GM12878 (cell line): ENCODE measurements at regions not wholly inside any gene's neighbourhood (a gene's known extent, or its start where the extent isn't known, plus 50 kb on each side); places are given as distances from the start of the nearest gene placed in this dataset.
"Not testable (repeated sequence)": the region's sequence is repeated elsewhere in the genome, so short reads cannot be mapped to it uniquely, and the experiment has no call there.

Source experiments
- ATAC-seq: fragments of 200-7000 bp; cut with Tn5 transposase; 3 replicates; pipeline ENCODE4 v1.9.1; 2020; ENCODE audit warnings: mild to moderate bottlenecking, moderate library complexity
- BruUV-seq: library from RNA; stranded (reverse); fragments of 400-500 nt; replicated peaks from 2 replicates; lab custom pipeline; 2021; lab: Mats Ljungman, UMichigan
- CTCF ChIA-PET: fragments of 300-600 bp; sonication (Branson Sonifier 250); formaldehyde crosslinking; extraction: SDS; loops from one replicate; lab custom pipeline; 2021; ENCODE audit warnings: inconsistent platforms; lab: Yijun Ruan, JAX
- POLR2A ChIA-PET: fragments of 350-600 bp; formaldehyde crosslinking; extraction: SDS; loops from one replicate; lab custom pipeline; 2021; ENCODE audit warnings: inconsistent platforms; lab: Charles Lee
- RAD21 ChIA-PET: fragments of 300-600 bp; sonication (Branson Sonifier 250); formaldehyde crosslinking; loops from one replicate; lab custom pipeline; 2023; ENCODE audit warnings: antibody characterized with exemption; ENCODE audit not compliant: unreplicated experiment; lab: Charles Lee
- SMC1A ChIA-PET: fragments of 300-600 bp; sonication (Branson Sonifier 250); formaldehyde crosslinking; loops from one replicate; lab custom pipeline; 2023; ENCODE audit not compliant: unreplicated experiment, uncharacterized antibody; lab: Charles Lee
- DNase-seq: peaks from one replicate; pipeline ENCODE4 v3.0.0-alpha.2; 2011; ENCODE audit warnings: low read depth, low spot score
- FAIRE-seq: peaks from 3 replicates; lab custom pipeline; 2011; peaks lifted over from hg19 to GRCh38; lab: Jason Lieb, UNC
- H2AFZ ChIP-seq: 2 replicates; pipeline ENCODE4 v1.6.0; 2011; ENCODE audit warnings: low read depth, low read length, control low read depth; ENCODE audit not compliant: control insufficient read depth
- H3K27ac ChIP-seq: 2 replicates; pipeline ENCODE4 v1.5.1; 2011; ENCODE audit warnings: control low read depth; ENCODE audit not compliant: control insufficient read depth, insufficient read depth
- H3K27me3 ChIP-seq, 2 experiments: replicated peaks in 1 of 2; 2 replicates each; pipeline versions ENCODE4 v1.6.0 to v1.6.1; 2011; ENCODE audit warnings: low read length in 1 of 2; ENCODE audit not compliant: control insufficient read depth in 2 of 2, insufficient read depth in 2 of 2
- H3K36me3 ChIP-seq, 2 experiments: 2 replicates each; pipeline ENCODE4 v1.5.1; 2011; ENCODE audit warnings: low read length in 1 of 2; ENCODE audit not compliant: control insufficient read depth in 2 of 2, insufficient read depth in 2 of 2
- H3K4me1 ChIP-seq: 2 replicates; pipeline ENCODE4 v1.6.1; 2011; ENCODE audit warnings: mild to moderate bottlenecking, low read length, moderate library complexity, mixed read lengths; ENCODE audit not compliant: control insufficient read depth, insufficient read depth
- H3K4me2 ChIP-seq: 2 replicates; pipeline ENCODE4 v1.6.0; 2011; ENCODE audit warnings: control low read depth; ENCODE audit not compliant: control insufficient read depth, insufficient read depth
- H3K4me3 ChIP-seq: fragments of 200-600 bp; sonication (generic); 2 replicates; pipeline ENCODE4 v1.5.1; 2016
- H3K79me2 ChIP-seq: 2 replicates; pipeline ENCODE4 v1.6.0; 2011; ENCODE audit warnings: low read length; ENCODE audit not compliant: control insufficient read depth, insufficient read depth
- H3K9ac ChIP-seq: 2 replicates; pipeline ENCODE4 v1.8.0; 2011; ENCODE audit warnings: low read length, control low read depth, mixed read lengths; ENCODE audit not compliant: control insufficient read depth, insufficient read depth
- H3K9me3 ChIP-seq: replicated peaks from 3 replicates; pipeline ENCODE4 v1.5.1; 2011; ENCODE audit warnings: mild to moderate bottlenecking, low read length; ENCODE audit not compliant: control insufficient read depth, insufficient read depth
- H4K20me1 ChIP-seq: 2 replicates; pipeline ENCODE4 v1.6.0; 2011; ENCODE audit not compliant: control insufficient read depth, insufficient read depth
- WGBS: methylation state at CpG from one replicate; pipeline ENCODE4 v1.1.6; 2016; ENCODE audit warnings: low lambda C conversion rate; ENCODE audit not compliant: insufficient replicate concordance, insufficient coverage; ENCODE audit errors: missing lambda C conversion rate; 5-methylcytosine and 5-hydroxymethylcytosine counted together
- in situ Hi-C: fragments of 300-500 bp; cut with MboI; formaldehyde crosslinking; loops from 9 replicates; pipeline ENCODE4 v1.14.3; 2018; ENCODE audit warnings: mixed read lengths
- intact Hi-C: fragments of 100-400 bp; cut with micrococcal nuclease; formaldehyde crosslinking; loops from one replicate; pipeline ENCODE4 v1.14.2; 2022; ENCODE audit not compliant: unreplicated experiment

DNA sequence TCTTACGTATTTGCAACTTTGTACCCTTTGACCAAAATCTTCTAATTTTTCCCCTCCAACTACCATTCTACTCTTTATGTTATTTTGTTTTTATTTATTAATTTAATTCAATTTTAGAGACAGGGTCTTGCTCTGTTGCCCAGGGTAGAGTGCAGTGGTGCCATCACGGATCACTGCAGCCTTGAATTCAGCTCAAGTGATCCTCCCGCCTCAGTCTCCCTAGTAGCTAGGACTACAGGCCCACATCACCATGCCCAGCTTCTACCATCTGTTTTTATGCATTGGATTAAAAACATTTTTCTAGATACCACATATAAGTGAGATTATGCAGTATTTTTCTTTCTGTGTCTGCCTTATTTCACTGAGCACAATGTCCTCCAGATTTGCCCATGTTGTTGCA lies 2912.5 kb downstream of the RPIA start:
- DNase-seq, POLR2A ChIA-PET, H2AFZ ChIP-seq, H3K4me2 ChIP-seq, intact Hi-C loops, ATAC-seq, in situ Hi-C loops, H3K4me3 ChIP-seq, H3K27ac ChIP-seq, H3K79me2 ChIP-seq, H3K27me3 ChIP-seq, H3K9ac ChIP-seq, H3K9me3 ChIP-seq, H3K4me1 ChIP-seq, CTCF ChIA-PET, FAIRE-seq, H4K20me1 ChIP-seq, BruUV-seq, SMC1A ChIA-PET, H3K36me3 ChIP-seq, RAD21 ChIA-PET: not testable (repeated sequence)
- WGBS = 7% methylated on average over 2 of the region's 3 CpGs

DNA sequence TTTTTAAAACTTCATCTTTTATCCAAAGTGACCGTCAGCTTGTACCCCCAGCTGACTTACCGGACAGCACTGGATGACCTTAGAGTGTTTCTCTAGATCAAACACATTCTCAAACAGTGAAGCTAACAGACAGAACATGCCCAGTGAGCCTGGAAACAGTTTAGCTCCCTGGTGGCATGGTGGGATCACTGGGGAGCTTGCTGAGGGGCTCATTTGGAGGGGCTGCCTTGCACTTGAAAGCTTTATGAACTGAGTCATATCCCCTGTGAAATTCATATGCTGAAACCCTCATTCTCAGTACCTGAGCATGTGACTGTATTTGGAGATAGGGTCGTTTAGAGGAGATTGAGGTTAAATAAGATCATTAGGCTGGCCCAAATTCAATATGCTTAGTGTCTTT lies 2913.2 kb downstream of the RPIA start:
- H4K20me1 ChIP-seq, POLR2A ChIA-PET, CTCF ChIA-PET, H3K36me3 ChIP-seq, SMC1A ChIA-PET, H2AFZ ChIP-seq, H3K9ac ChIP-seq, intact Hi-C loops, ATAC-seq, H3K4me1 ChIP-seq, RAD21 ChIA-PET, FAIRE-seq, H3K27me3 ChIP-seq, H3K79me2 ChIP-seq, H3K9me3 ChIP-seq, DNase-seq, in situ Hi-C loops, H3K4me3 ChIP-seq, BruUV-seq, H3K4me2 ChIP-seq, H3K27ac ChIP-seq: not testable (repeated sequence)
- 31% methylated on average over 3 of the region's 3 CpGs for WGBS

DNA sequence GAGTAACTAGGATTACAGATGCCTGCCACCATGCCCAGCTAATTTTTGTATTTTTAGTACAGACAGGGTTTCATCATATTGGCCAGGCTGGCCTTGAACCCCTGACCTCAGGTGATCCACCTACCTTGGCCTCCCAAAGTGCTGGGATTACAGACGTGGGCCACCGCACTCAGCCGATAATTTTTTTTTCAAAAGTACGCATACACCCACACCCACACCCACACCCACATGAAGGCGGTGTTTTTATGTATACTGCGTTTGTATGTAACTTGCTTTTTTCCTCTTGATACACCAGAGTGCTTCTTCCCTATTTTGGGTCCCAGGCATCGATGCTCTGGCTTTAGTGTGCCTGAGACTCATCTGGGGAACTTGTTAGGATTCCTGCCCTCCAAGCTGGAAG lies 2932.3 kb downstream of the RPIA start:
- SMC1A ChIA-PET, RAD21 ChIA-PET, H3K36me3 ChIP-seq, CTCF ChIA-PET, H2AFZ ChIP-seq, in situ Hi-C loops, BruUV-seq, H3K9ac ChIP-seq, H3K4me2 ChIP-seq, intact Hi-C loops, H3K27ac ChIP-seq, H3K79me2 ChIP-seq, DNase-seq, H3K27me3 ChIP-seq, POLR2A ChIA-PET, H3K4me3 ChIP-seq, ATAC-seq, FAIRE-seq, H3K4me1 ChIP-seq, H4K20me1 ChIP-seq, H3K9me3 ChIP-seq: not testable (repeated sequence)
- 68% methylated on average over 6 of the region's 7 CpGs for WGBS

DNA sequence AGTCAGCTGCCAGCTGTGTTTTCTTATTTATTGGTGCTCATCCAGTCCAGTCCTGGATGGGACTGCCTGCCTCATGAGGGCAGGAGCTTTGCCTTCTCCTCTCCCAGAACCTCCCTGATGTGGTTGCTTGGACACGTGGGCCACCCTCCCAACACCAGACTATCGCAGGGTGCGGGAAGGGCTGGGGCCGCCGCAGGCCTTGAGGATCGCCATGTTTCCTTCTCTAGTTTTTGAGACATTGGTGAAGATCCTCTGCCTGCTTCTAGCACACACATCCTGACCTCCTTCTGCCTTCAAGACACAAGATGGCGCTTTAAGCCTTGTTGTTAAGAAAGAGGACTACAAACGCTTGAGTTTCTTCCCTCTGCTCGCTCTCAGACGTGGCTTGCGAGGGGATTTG lies 2937.0 kb downstream of the RPIA start:
- H3K27me3 ChIP-seq, POLR2A ChIA-PET, H3K27ac ChIP-seq, H3K4me1 ChIP-seq, RAD21 ChIA-PET, H3K4me2 ChIP-seq, intact Hi-C loops, H3K36me3 ChIP-seq, in situ Hi-C loops, ATAC-seq, H4K20me1 ChIP-seq, BruUV-seq, H3K4me3 ChIP-seq, H3K9ac ChIP-seq, DNase-seq, H2AFZ ChIP-seq, H3K79me2 ChIP-seq, SMC1A ChIA-PET, CTCF ChIA-PET, H3K9me3 ChIP-seq: not testable (repeated sequence)
- 71% methylated on average over 6 of the region's 11 CpGs for WGBS
- FAIRE-seq = peak; percentile 64
